Esophagus muscularis mucosa (tissue), 4 donors: ENCODE measurements at regions not wholly inside any gene's neighbourhood (a gene's known extent, or its start where the extent isn't known, plus 50 kb on each side); places are given as distances from the start of the nearest gene placed in this dataset.

ENCODE experiments used
- CTCF ChIP-seq, 3 experiments: fragments of 200-600 bp in 2 of 3; fragments of 450-650 bp in 1 of 3; sonication (generic) in 2 of 3; IDR thresholded peaks; one replicate each; pipeline ENCODE4 v1.5.1; 2017 to 2019; ENCODE audit warnings: antibody characterized with exemption in 3 of 3, mild to moderate bottlenecking in 2 of 3, moderate library complexity in 1 of 3
- EP300 ChIP-seq: sonication (generic); formaldehyde crosslinking; IDR thresholded peaks from one replicate; pipeline ENCODE4 v1.6.1; 2017; ENCODE audit warnings: antibody characterized with exemption
- POLR2A ChIP-seq: fragments of 450-650 bp; IDR thresholded peaks from one replicate; pipeline ENCODE4 v1.6.1; 2017; ENCODE audit warnings: antibody characterized with exemption, moderate library complexity, mild to moderate bottlenecking, low read depth
- POLR2AphosphoS5 ChIP-seq, 2 donors: sonication (generic); formaldehyde crosslinking; IDR thresholded peaks; one replicate each; pipeline ENCODE4 v1.6.1; 2017; ENCODE audit warnings: antibody characterized with exemption in 2 of 2

DNA sequence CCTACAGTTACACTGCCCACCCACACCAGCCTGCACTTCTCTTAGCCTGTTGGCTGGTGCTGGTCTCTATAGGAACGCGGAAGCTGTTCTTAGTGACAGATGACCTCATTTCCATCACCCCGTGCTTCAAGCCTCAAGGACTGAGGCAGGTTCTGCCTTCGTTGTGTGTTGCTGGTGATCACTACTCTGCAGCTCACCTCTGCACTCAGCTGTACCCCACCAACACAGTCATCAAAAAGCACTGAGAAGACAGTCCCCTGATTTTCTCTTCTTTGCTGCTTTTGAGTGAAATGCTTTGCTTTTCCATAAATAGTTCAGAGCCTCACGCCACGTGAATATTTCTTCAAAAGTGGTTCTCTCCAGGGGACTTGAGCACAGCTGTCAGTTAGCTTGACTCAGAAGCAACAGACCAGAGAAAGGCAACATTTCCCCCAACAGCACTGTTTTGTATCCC, 225.7 kb upstream of the CCDC150 start:
- TF ChIP-seq CTCF (IDR thresholded peaks at IDR 0.05) (no peak), POLR2A (no peak), POLR2AphosphoS5 (IDR thresholded peaks at IDR 0.05) (no peak), EP300 (no peak)
